Neuronal stem cell (in vitro differentiated cells): ENCODE measurements at regions not wholly inside any gene's neighbourhood (a gene's known extent, or its start where the extent isn't known, plus 50 kb on each side); places are given as distances from the start of the nearest gene placed in this dataset.
A peak's percentile ranks its signal among the peaks of the same experiment; 100 is the strongest.

Experiments used
- DNase-seq: peaks from one replicate; pipeline ENCODE4 v3.0.0-alpha.2; 2013; ENCODE audit warnings: low spot score
- H2AFZ ChIP-seq: one replicate; pipeline ENCODE4 v1.6.1; 2013; ENCODE audit warnings: mild to moderate bottlenecking, low read length, inconsistent platforms
- H2AK5ac ChIP-seq: 2 replicates; pipeline ENCODE4 v1.6.1; 2013; ENCODE audit warnings: low read depth, mild to moderate bottlenecking, inconsistent platforms, low read length, moderate library complexity, mixed read lengths
- H2BK120ac ChIP-seq: 2 replicates; pipeline ENCODE4 v1.6.1; 2013; ENCODE audit warnings: low read depth, mild to moderate bottlenecking, inconsistent platforms, low read length, moderate library complexity, mixed read lengths
- H2BK12ac ChIP-seq: one replicate; pipeline ENCODE4 v1.6.1; 2013; ENCODE audit warnings: low read length, inconsistent platforms
- H2BK15ac ChIP-seq: 2 replicates; pipeline ENCODE4 v1.6.1; 2013; ENCODE audit warnings: mild to moderate bottlenecking, low read length, inconsistent platforms, mixed read lengths
- H2BK5ac ChIP-seq: one replicate; pipeline ENCODE4 v1.6.1; 2013; ENCODE audit warnings: inconsistent platforms, mild to moderate bottlenecking, low read length, moderate library complexity
- H3K14ac ChIP-seq: one replicate; pipeline ENCODE4 v1.6.1; 2013; ENCODE audit warnings: low read length, inconsistent platforms
- H3K18ac ChIP-seq: 2 replicates; pipeline ENCODE4 v1.6.1; 2013; ENCODE audit warnings: low read length, inconsistent platforms
- H3K23ac ChIP-seq: 2 replicates; pipeline ENCODE4 v1.6.1; 2013; ENCODE audit warnings: low read depth, mild to moderate bottlenecking, mixed read lengths, low read length, inconsistent platforms; ENCODE audit not compliant: poor library complexity
- H3K27ac ChIP-seq: replicated peaks from 3 replicates; pipeline ENCODE4 v1.5.1; 2013; ENCODE audit warnings: low read length, inconsistent platforms
- H3K27me3 ChIP-seq, 3 experiments: 2 replicates each; pipeline ENCODE4 v1.6.1; 2013; ENCODE audit warnings: low read length in 3 of 3, mild to moderate bottlenecking in 2 of 3, inconsistent platforms in 1 of 3, low read depth in 1 of 3, mixed read lengths in 1 of 3, moderate library complexity in 1 of 3; ENCODE audit not compliant: control insufficient read depth in 3 of 3, insufficient read depth in 3 of 3
- H3K36me3 ChIP-seq, 2 donors: replicated peaks in 1 of 2; 2 replicates each; pipeline ENCODE4 v1.6.1; 2013; ENCODE audit warnings: low read length in 2 of 2; ENCODE audit not compliant: control insufficient read depth in 2 of 2, insufficient read depth in 2 of 2
- H3K4ac ChIP-seq: 2 replicates; pipeline ENCODE4 v1.6.1; 2013; ENCODE audit warnings: inconsistent platforms, mild to moderate bottlenecking, low read length, moderate library complexity
- H3K4me1 ChIP-seq, 2 donors: 1 replicate in 1 of 2; 2 replicates in 1 of 2; pipeline ENCODE4 v1.6.1; 2013; ENCODE audit warnings: low read length in 2 of 2, low read depth in 1 of 2; ENCODE audit not compliant: control insufficient read depth in 2 of 2, insufficient read depth in 1 of 2
- H3K4me2 ChIP-seq: one replicate; pipeline ENCODE4 v1.6.1; 2013; ENCODE audit warnings: mild to moderate bottlenecking, low read length, inconsistent platforms; ENCODE audit not compliant: insufficient read depth, poor library complexity, severe bottlenecking
- H3K4me3 ChIP-seq, 2 donors: 2 replicates each; pipeline ENCODE4 v1.5.1; 2013; ENCODE audit warnings: low read length in 2 of 2, mild to moderate bottlenecking in 2 of 2, inconsistent platforms in 1 of 2, moderate library complexity in 1 of 2
- H3K79me1 ChIP-seq: one replicate; pipeline ENCODE4 v1.6.1; 2013; ENCODE audit warnings: low read depth, mild to moderate bottlenecking, inconsistent platforms, low read length, moderate library complexity
- H3K9ac ChIP-seq: one replicate; pipeline ENCODE4 v1.6.1; 2013; ENCODE audit warnings: mild to moderate bottlenecking, low read depth, low read length, inconsistent platforms; ENCODE audit not compliant: poor library complexity
- H3K9me3 ChIP-seq, 2 donors: replicated peaks in 1 of 2; 2 replicates each; pipeline versions ENCODE3 to v1.6.1; 2013; ENCODE audit warnings: low read length in 2 of 2, mild to moderate bottlenecking in 2 of 2, inconsistent platforms in 1 of 2, low read depth in 1 of 2, mixed read lengths in 1 of 2, moderate library complexity in 1 of 2; ENCODE audit not compliant: control insufficient read depth in 2 of 2, insufficient read depth in 1 of 2
- H4K8ac ChIP-seq: one replicate; pipeline ENCODE4 v1.6.1; 2013; ENCODE audit warnings: low read depth, mild to moderate bottlenecking, inconsistent platforms, low read length, moderate library complexity
- H4K91ac ChIP-seq: one replicate; pipeline ENCODE4 v1.6.1; 2013; ENCODE audit warnings: low read length, low read depth, mild to moderate bottlenecking, inconsistent platforms; ENCODE audit not compliant: poor library complexity
- WGBS, 2 donors: extraction: QIAGEN DNeasy Blood & Tissue Kit; methylation state at CpG; one replicate each; pipeline ENCODE4 v1.1.7; 2013; ENCODE audit warnings: missing lambda C conversion rate in 2 of 2, mixed read lengths in 1 of 2; ENCODE audit not compliant: insufficient read length in 2 of 2, insufficient replicate concordance in 1 of 2; ENCODE audit errors: extremely low coverage in 2 of 2; 5-methylcytosine and 5-hydroxymethylcytosine counted together

- Histone ChIP-seq H3K27me3 (no peaks in the 10 kb centered on the region), H2AFZ (peak overlapping the region; percentile 19), H4K8ac (no peak overlapping the region), H3K36me3 (no peaks in the 10 kb centered on the region), H3K23ac (no peak overlapping the region), H4K91ac (no peak overlapping the region), H3K79me1 (no peaks in the 10 kb centered on the region), H3K4me1 (peaks cover 0 to 5% of the 10 kb centered on the region in 2 donors), H3K4me3 (no peak overlapping the region), H3K14ac (no peak overlapping the region), H3K9me3 (no peaks in the 10 kb centered on the region), H3K18ac (no peak overlapping the region), H3K27ac (no peak overlapping the region), H2BK120ac (no peak overlapping the region), H3K9ac (no peak overlapping the region), H3K4me2 (no peak overlapping the region), H2BK5ac (no peak overlapping the region), H2BK15ac (no peak overlapping the region), H3K4ac (no peak overlapping the region), H2AK5ac (no peak overlapping the region), H2BK12ac (no peak overlapping the region)
- no peak for DNase-seq
- no CpG with 5 or more reads among the region's 2 CpGs for WGBS, 2 donors
These were observed 802.5 kb upstream of the DPPA4 start for GRCh38 chr3:110139821-110140220.

GRCh38 chr3:110149763-110150162 is 812.4 kb upstream of the DPPA4 start:
- Histone ChIP-seq H3K14ac (no peak overlapping the region), H2AK5ac (no peak overlapping the region), H3K4me3 (no peak overlapping the region), H4K8ac (no peak overlapping the region), H2BK120ac (no peak overlapping the region), H2AFZ (no peak overlapping the region), H3K9me3 (no peaks in the 10 kb centered on the region), H3K4ac (no peak overlapping the region), H3K4me2 (no peak overlapping the region), H3K36me3 (no peaks in the 10 kb centered on the region), H2BK5ac (no peak overlapping the region), H3K27me3 (no peaks in the 10 kb centered on the region), H3K18ac (no peak overlapping the region), H3K79me1 (no peaks in the 10 kb centered on the region), H4K91ac (no peak overlapping the region), H2BK15ac (no peak overlapping the region), H3K9ac (no peak overlapping the region), H3K4me1 (no peaks in the 10 kb centered on the region), H2BK12ac (no peak overlapping the region), H3K27ac (no peak overlapping the region), H3K23ac (no peak overlapping the region)
- DNase-seq, result no peak

GRCh38 chr3:110157221-110157620 is 819.9 kb upstream of the DPPA4 start:
- H4K91ac ChIP-seq, result no peak overlapping the region
- no peak overlapping the region for H3K27ac ChIP-seq
- no peaks in the 10 kb centered on the region for H3K36me3 ChIP-seq
- no peak overlapping the region for H3K4me3 ChIP-seq
- H3K14ac ChIP-seq, result no peak overlapping the region
- H3K18ac ChIP-seq, result no peak overlapping the region
- H3K9ac ChIP-seq, result no peak overlapping the region
- no peak overlapping the region for H2BK5ac ChIP-seq
- no CpG with 5 or more reads among the region's 4 CpGs for WGBS, 2 donors
- H3K9me3 ChIP-seq, result no peaks in the 10 kb centered on the region
- no peak for DNase-seq
- H3K4ac ChIP-seq, result no peak overlapping the region
- H2AK5ac ChIP-seq, result no peak overlapping the region
- H3K23ac ChIP-seq, result no peak overlapping the region
- H4K8ac ChIP-seq, result no peak overlapping the region
- H2AFZ ChIP-seq, result no peak overlapping the region
- H2BK15ac ChIP-seq, result no peak overlapping the region
- no peak overlapping the region for H2BK120ac ChIP-seq
- H2BK12ac ChIP-seq, result no peak overlapping the region
- no peaks in the 10 kb centered on the region for H3K27me3 ChIP-seq
- H3K4me2 ChIP-seq, result no peak overlapping the region
- no peaks in the 10 kb centered on the region for H3K4me1 ChIP-seq
- no peaks in the 10 kb centered on the region for H3K79me1 ChIP-seq

GRCh38 chr3:110164632-110165369 is 827.5 kb upstream of the DPPA4 start:
- H4K8ac ChIP-seq, result no peak overlapping the region
- H3K27me3 ChIP-seq, result no peaks in the 10 kb centered on the region
- no peaks in the 10 kb centered on the region for H3K36me3 ChIP-seq
- no peak overlapping the region for H3K14ac ChIP-seq
- no peak overlapping the region for H4K91ac ChIP-seq
- DNase-seq, result no peak
- peaks cover 5 to 6% of the 10 kb centered on the region in 2 donors for H3K4me1 ChIP-seq
- WGBS, 2 donors, result no CpG with 5 or more reads among the region's 6 CpGs
- peak overlapping the region; percentile 72 for H2AFZ ChIP-seq
- H3K18ac ChIP-seq, result no peak overlapping the region
- H3K9ac ChIP-seq, result no peak overlapping the region
- H2BK15ac ChIP-seq, result no peak overlapping the region
- H3K23ac ChIP-seq, result no peak overlapping the region
- H3K4ac ChIP-seq, result no peak overlapping the region
- H2BK12ac ChIP-seq, result no peak overlapping the region
- H2BK5ac ChIP-seq, result no peak overlapping the region
- H3K4me3 ChIP-seq, result no peak overlapping the region
- no peak overlapping the region for H3K4me2 ChIP-seq
- no peaks in the 10 kb centered on the region for H3K79me1 ChIP-seq
- no peaks in the 10 kb centered on the region for H3K9me3 ChIP-seq
- H2BK120ac ChIP-seq, result no peak overlapping the region
- H3K27ac ChIP-seq, result no peak overlapping the region
- no peak overlapping the region for H2AK5ac ChIP-seq
